Spleen (tissue), 11 donors: ENCODE measurements at regions not wholly inside any gene's neighbourhood (a gene's known extent, or its start where the extent isn't known, plus 50 kb on each side); places are given as distances from the start of the nearest gene placed in this dataset.
A peak's percentile ranks its signal among the peaks of the same experiment; 100 is the strongest.

Source experiments
- DNase-seq: peaks from one replicate; pipeline ENCODE4 v3.0.0-alpha.2; 2020
- H3K27ac ChIP-seq, 8 donors: fragments of 200-600 bp; sonication (generic) in 7 of 8; 1 replicate in 4 of 8; 2 replicates in 4 of 8; pipeline versions ENCODE4 v1.5.0 to v1.8.0; 2016 to 2021; ENCODE audit warnings: inconsistent platforms in 4 of 8, mild to moderate bottlenecking in 4 of 8, moderate library complexity in 1 of 8
- H3K27me3 ChIP-seq, 7 donors: fragments of 200-600 bp; sonication (generic) in 6 of 7; replicated peaks in 1 of 7; 1 replicate in 4 of 7; 2 replicates in 3 of 7; pipeline versions ENCODE4 v1.5.0 to v1.8.0; 2016 to 2021; ENCODE audit warnings: inconsistent platforms in 3 of 7, mild to moderate bottlenecking in 1 of 7
- H3K36me3 ChIP-seq, 6 donors: fragments of 200-600 bp; sonication (generic) in 5 of 6; 1 replicate in 4 of 6; 2 replicates in 2 of 6; pipeline versions ENCODE4 v1.5.0 to v1.8.0; 2016 to 2021; ENCODE audit warnings: inconsistent platforms in 2 of 6
- H3K4me1 ChIP-seq, 6 donors: fragments of 200-600 bp; sonication (generic) in 5 of 6; 1 replicate in 3 of 6; 2 replicates in 3 of 6; pipeline versions ENCODE4 v1.5.0 to v1.8.0; 2016 to 2021; ENCODE audit warnings: inconsistent platforms in 3 of 6
- H3K4me3 ChIP-seq, 8 donors: fragments of 200-600 bp; sonication (generic) in 7 of 8; 1 replicate in 4 of 8; 2 replicates in 4 of 8; pipeline versions ENCODE4 v1.5.0 to v1.8.0; 2016 to 2021; ENCODE audit warnings: inconsistent platforms in 4 of 8, mild to moderate bottlenecking in 4 of 8, moderate library complexity in 2 of 8
- H3K9me3 ChIP-seq, 8 donors: fragments of 200-600 bp; sonication (generic) in 7 of 8; 1 replicate in 4 of 8; 2 replicates in 4 of 8; pipeline versions ENCODE4 v1.5.0 to v1.8.0; 2016 to 2021; ENCODE audit warnings: inconsistent platforms in 4 of 8
- CTCF ChIP-seq, 11 experiments: fragments of 200-600 bp in 7 of 11; fragments of 450-650 bp in 4 of 11; sonication (generic) in 4 of 11; IDR thresholded peaks in 8 of 11; conservative IDR thresholded peaks in 3 of 11; 1 replicate in 7 of 11; 2 replicates in 4 of 11; pipeline versions ENCODE4 v1.4.0 to v1.8.0; 2016 to 2021; ENCODE audit warnings: antibody characterized with exemption in 11 of 11, inconsistent platforms in 4 of 11, mild to moderate bottlenecking in 1 of 11
- POLR2A ChIP-seq, 3 donors: fragments of 450-650 bp; IDR thresholded peaks; one replicate each; pipeline ENCODE4 v1.5.1; 2017; ENCODE audit warnings: antibody characterized with exemption in 3 of 3, mild to moderate bottlenecking in 1 of 3
- POLR2AphosphoS5 ChIP-seq, 3 donors: sonication (generic); formaldehyde crosslinking; IDR thresholded peaks; one replicate each; pipeline ENCODE4 v1.5.1; 2017; ENCODE audit warnings: antibody characterized with exemption in 3 of 3
- WGBS, 5 donors: extraction: QIAGEN DNeasy Blood & Tissue Kit in 3 of 5; methylation state at CpG; one replicate each; pipeline versions ENCODE4 v1.1.5 to v1.1.7; 2013 to 2018; 5-methylcytosine and 5-hydroxymethylcytosine counted together
- intact Hi-C: fragments of 100-400 bp; cut with DNase I; formaldehyde crosslinking; loops from one replicate; pipeline ENCODE4 v1.15.0; 2023; ENCODE audit warnings: low total_unique reads
- donor health status: healthy with polysubstance abuse.
- donor health status: DM: no; HTN: no; CAD: no; lungs with moderate emphysema.
- donor health status: DM: no; HTN: no; CAD: no.
- donor health status: Bipolar disorder and iron deficiency.
- donor health status: healthy.
- donor health status: DM: no; HTN: no; CAD: no.
- donor health status: DM: yes; HTN: yes; CAD: no.

- 90 to 95% (median 94%) methylated on average over 13 of the region's 13 CpGs for WGBS, 5 donors
Observed at GRCh38 chr17:73829676-73830280, 185.5 kb upstream of the SDK2 start.

GRCh38 chr17:73831699-73832098, 187.5 kb upstream of the SDK2 start:
- Histone ChIP-seq H3K4me1 (peaks cover 0 to 27% (median 9%) of the 10 kb centered on the region in 6 donors), H3K4me3 (no peak overlapping the region), H3K27me3 (peaks cover 0 to 43% (median 0%) of the 10 kb centered on the region in 7 donors), H3K36me3 (no peaks in the 10 kb centered on the region), H3K9me3 (peaks cover 0 to 3% (median 0%) of the 10 kb centered on the region in 8 donors), H3K27ac (no peak overlapping the region)
- 66 to 83% (median 72%) methylated on average over 6 of the region's 6 CpGs for WGBS, 5 donors
- intact Hi-C loops: no loop called here
- peak; percentile 17 for DNase-seq
- TF ChIP-seq POLR2AphosphoS5 (IDR thresholded peaks at IDR 0.05) (no peak), POLR2A (IDR thresholded peaks at IDR 0.05) (no peak), CTCF (IDR thresholded peaks at IDR 0.05 in 8 of 11, conservative IDR thresholded peaks at IDR 0.05 in 3 of 11) (no peak)

More at GRCh38 chr17:73829676-73830280, 185.5 kb upstream of the SDK2 start:
- Histone ChIP-seq H3K36me3 (no peaks in the 10 kb centered on the region), H3K27ac (no peak overlapping the region), H3K9me3 (no peaks in the 10 kb centered on the region), H3K4me3 (no peak overlapping the region), H3K4me1 (peaks cover 0 to 20% (median 8%) of the 10 kb centered on the region in 6 donors), H3K27me3 (peaks cover 0 to 25% (median 0%) of the 10 kb centered on the region in 7 donors)
- intact Hi-C loops: no loop called here
- TF ChIP-seq POLR2A (IDR thresholded peaks at IDR 0.05) (no peak), POLR2AphosphoS5 (IDR thresholded peaks at IDR 0.05) (no peak), CTCF (IDR thresholded peaks at IDR 0.05 in 8 of 11, conservative IDR thresholded peaks at IDR 0.05 in 3 of 11) (no peak)
- DNase-seq: peak; percentile 32

GRCh38 chr17:73833775-73834488, 189.7 kb upstream of the SDK2 start:
- no peak for TF ChIP-seq CTCF (IDR thresholded peaks at IDR 0.05 in 8 of 11, conservative IDR thresholded peaks at IDR 0.05 in 3 of 11)
- no peak for TF ChIP-seq POLR2AphosphoS5 (IDR thresholded peaks at IDR 0.05)
- TF ChIP-seq POLR2A (IDR thresholded peaks at IDR 0.05): no peak
- no peaks in the 10 kb centered on the region for H3K36me3 ChIP-seq
- intact Hi-C loops: no loop called here
- H3K27me3 ChIP-seq: peaks cover 0 to 42% (median 0%) of the 10 kb centered on the region in 7 donors
- H3K27ac ChIP-seq: no peak overlapping the region
- peak; percentile 22 for DNase-seq
- H3K4me3 ChIP-seq: no peak overlapping the region
- peaks cover 0 to 13% (median 0%) of the 10 kb centered on the region in 6 donors for H3K4me1 ChIP-seq
- peaks cover 0 to 10% (median 2%) of the 10 kb centered on the region in 8 donors for H3K9me3 ChIP-seq
- WGBS, 5 donors: 68 to 72% (median 69%) methylated on average over 17 of the region's 17 CpGs

GRCh38 chr17:73834684-73835343, 190.6 kb upstream of the SDK2 start:
- Histone ChIP-seq H3K4me3 (no peak overlapping the region), H3K27ac (no peak overlapping the region), H3K36me3 (no peaks in the 10 kb centered on the region), H3K27me3 (peaks cover 0 to 45% (median 0%) of the 10 kb centered on the region in 7 donors), H3K9me3 (peaks cover 0 to 10% (median 2%) of the 10 kb centered on the region in 8 donors), H3K4me1 (peaks cover 0 to 13% (median 0%) of the 10 kb centered on the region in 6 donors)
- DNase-seq: peak; percentile 5
- intact Hi-C loops: no loop called here
- 74 to 82% (median 79%) methylated on average over 17 of the region's 17 CpGs for WGBS, 5 donors
- no peak for TF ChIP-seq POLR2A (IDR thresholded peaks at IDR 0.05)
